GM23248 (cell line): ENCODE measurements at regions not wholly inside any gene's neighbourhood (a gene's known extent, or its start where the extent isn't known, plus 50 kb on each side); places are given as distances from the start of the nearest gene placed in this dataset.

Experiments
- DNase-seq: peaks from one replicate; pipeline ENCODE4 v3.0.0-alpha.2; 2015
- H2AFZ ChIP-seq: fragments of 200-600 bp; sonication (generic); 2 replicates; pipeline ENCODE4 v1.6.1; 2016; ENCODE audit warnings: antibody characterized with exemption
- H3F3A ChIP-seq: fragments of 200-600 bp; sonication (generic); 2 replicates; pipeline ENCODE4 v1.6.1; 2016; ENCODE audit warnings: mild to moderate bottlenecking, antibody characterized with exemption, mixed run types; ENCODE audit not compliant: insufficient read depth
- H3K27ac ChIP-seq: fragments of 200-600 bp; sonication (generic); 2 replicates; pipeline ENCODE4 v1.5.1; 2016; ENCODE audit warnings: mild to moderate bottlenecking
- H3K27me3 ChIP-seq: fragments of 200-600 bp; sonication (generic); replicated peaks from 2 replicates; pipeline ENCODE4 v1.6.1; 2016; ENCODE audit warnings: mild to moderate bottlenecking; ENCODE audit not compliant: insufficient read depth
- H3K36me3 ChIP-seq: fragments of 200-600 bp; sonication (generic); 2 replicates; pipeline ENCODE4 v1.6.1; 2016; ENCODE audit warnings: low read depth, mild to moderate bottlenecking
- H3K4me1 ChIP-seq: fragments of 200-600 bp; sonication (generic); 2 replicates; pipeline ENCODE4 v1.6.1; 2016; ENCODE audit warnings: mild to moderate bottlenecking; ENCODE audit not compliant: insufficient read depth
- H3K4me2 ChIP-seq: fragments of 200-600 bp; sonication (generic); one replicate; pipeline ENCODE4 v1.6.1; 2016; ENCODE audit warnings: mild to moderate bottlenecking; ENCODE audit not compliant: unreplicated experiment
- H3K4me3 ChIP-seq: fragments of 200-600 bp; sonication (generic); 2 replicates; pipeline ENCODE4 v1.5.1; 2016; ENCODE audit warnings: mild to moderate bottlenecking
- H3K79me2 ChIP-seq: fragments of 200-600 bp; sonication (generic); 2 replicates; pipeline ENCODE4 v1.6.1; 2016; ENCODE audit warnings: mild to moderate bottlenecking; ENCODE audit not compliant: insufficient read depth
- H3K9ac ChIP-seq: fragments of 200-600 bp; sonication (generic); 2 replicates; pipeline ENCODE4 v1.6.1; 2016; ENCODE audit warnings: mild to moderate bottlenecking
- H3K9me2 ChIP-seq: fragments of 200-600 bp; sonication (generic); 2 replicates; pipeline ENCODE4 v1.6.1; 2016; ENCODE audit warnings: mixed run types, mild to moderate bottlenecking, moderate library complexity; ENCODE audit not compliant: insufficient read depth
- H3K9me3 ChIP-seq: fragments of 200-600 bp; sonication (generic); one replicate; pipeline ENCODE4 v1.6.1; 2017; ENCODE audit warnings: low read depth
- H4K20me1 ChIP-seq: fragments of 200-600 bp; sonication (generic); 2 replicates; pipeline ENCODE4 v1.6.0; 2016; ENCODE audit not compliant: insufficient read depth
- EZH2 ChIP-seq: fragments of 200-600 bp; sonication (generic); IDR thresholded peaks from 2 replicates; pipeline ENCODE4 v1.6.1; 2018; ENCODE audit warnings: antibody characterized with exemption, mild to moderate bottlenecking; ENCODE audit not compliant: insufficient read depth, poor library complexity, severe bottlenecking
- EZH2phosphoT487 ChIP-seq: fragments of 200-600 bp; sonication (generic); IDR thresholded peaks from 2 replicates; pipeline ENCODE4 v1.6.1; 2018; ENCODE audit warnings: antibody characterized with exemption, moderate library complexity, mild to moderate bottlenecking, low read depth; ENCODE audit not compliant: insufficient read depth
- WGBS, 2 experiments: methylation state at CpG; one replicate each; pipeline ENCODE4 v1.1.6; 2015 to 2017; ENCODE audit warnings: low lambda C conversion rate in 2 of 2, low coverage in 1 of 2; ENCODE audit errors: missing lambda C conversion rate in 2 of 2; 5-methylcytosine and 5-hydroxymethylcytosine counted together
- in situ Hi-C: fragments of 300-500 bp; cut with MboI; formaldehyde crosslinking; loops from 2 replicates; pipeline ENCODE4 v1.15.0; 2020

- TF ChIP-seq EZH2 (no peak), EZH2phosphoT487 (no peak)
- H3K9me3 ChIP-seq, result no peaks in the 10 kb centered on the region
- H2AFZ ChIP-seq, result no peak overlapping the region
- no peaks in the 10 kb centered on the region for H3K4me1 ChIP-seq
- H3K27ac ChIP-seq, result no peak overlapping the region
- DNase-seq, result no peak
- no peaks in the 10 kb centered on the region for H4K20me1 ChIP-seq
- in situ Hi-C loops, result no loop called here
- no peak overlapping the region for H3K4me2 ChIP-seq
- no peaks in the 10 kb centered on the region for H3K36me3 ChIP-seq
- H3K79me2 ChIP-seq, result no peaks in the 10 kb centered on the region
- no peaks in the 10 kb centered on the region for H3F3A ChIP-seq
- 18 to 19% methylated on average over 1 of the region's 1 CpG for WGBS, 2 experiments
- H3K9ac ChIP-seq, result no peak overlapping the region
- H3K4me3 ChIP-seq, result no peak overlapping the region
- no peaks in the 10 kb centered on the region for H3K9me2 ChIP-seq
- H3K27me3 ChIP-seq, result no peaks in the 10 kb centered on the region
Observed at GRCh38 chr12:102602521-102602920, 122.2 kb upstream of the IGF1 start.

DNA sequence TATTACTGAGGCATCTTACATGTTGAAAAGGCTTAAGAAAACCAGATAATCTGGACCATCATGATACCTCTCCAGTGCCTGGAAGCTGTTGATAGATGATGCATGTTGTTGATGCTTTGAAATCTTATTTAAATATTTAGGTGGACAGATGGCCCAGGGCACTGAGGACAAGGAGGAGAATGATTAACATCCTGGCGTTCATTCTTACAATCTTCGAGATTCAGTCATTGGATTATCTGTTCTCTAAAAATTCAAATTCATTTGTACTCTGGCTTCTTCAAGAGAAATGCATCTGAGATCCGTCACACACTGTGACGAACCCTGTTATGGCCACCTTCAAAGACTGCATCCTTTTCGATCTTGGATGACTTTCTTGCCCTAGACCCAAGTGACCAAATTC is 121.3 kb upstream of the IGF1 start:
- Histone ChIP-seq H3K4me3 (no peak overlapping the region), H3K9me2 (no peaks in the 10 kb centered on the region), H4K20me1 (no peaks in the 10 kb centered on the region), H3F3A (no peaks in the 10 kb centered on the region), H2AFZ (no peak overlapping the region), H3K9me3 (no peaks in the 10 kb centered on the region), H3K27me3 (no peaks in the 10 kb centered on the region), H3K27ac (no peak overlapping the region), H3K9ac (no peak overlapping the region), H3K79me2 (no peaks in the 10 kb centered on the region), H3K36me3 (no peaks in the 10 kb centered on the region), H3K4me1 (no peaks in the 10 kb centered on the region), H3K4me2 (no peak overlapping the region)
- DNase-seq, result no peak
- in situ Hi-C loops, result no loop called here
- 81 to 86% methylated on average over 5 of the region's 5 CpGs for WGBS, 2 experiments
- TF ChIP-seq EZH2phosphoT487, result no peak
- TF ChIP-seq EZH2, result no peak

DNA sequence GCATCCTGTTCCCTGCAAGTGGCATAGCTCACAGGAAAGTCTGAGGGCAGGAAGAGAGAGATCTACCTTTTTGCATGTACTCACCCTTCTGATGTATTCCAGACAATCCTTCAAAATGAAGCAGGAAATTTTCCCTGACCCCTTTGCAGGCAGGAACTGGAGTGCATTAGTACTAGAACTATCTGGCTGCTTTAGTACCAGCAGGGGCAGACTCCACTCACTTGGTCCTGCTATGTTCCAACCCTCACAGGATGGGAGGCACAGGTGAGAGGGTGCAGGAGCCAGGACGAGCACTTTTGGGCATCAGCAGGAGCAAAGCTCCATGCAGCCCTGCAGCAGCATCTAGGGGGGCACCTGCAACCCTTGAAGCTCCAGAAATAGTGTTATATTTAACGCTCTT is 116.3 kb upstream of the IGF1 start:
- no peak for DNase-seq
- no peaks in the 10 kb centered on the region for H3K36me3 ChIP-seq
- H2AFZ ChIP-seq, result no peak overlapping the region
- no peaks in the 10 kb centered on the region for H3F3A ChIP-seq
- H3K27me3 ChIP-seq, result no peaks in the 10 kb centered on the region
- H3K27ac ChIP-seq, result no peak overlapping the region
- no peaks in the 10 kb centered on the region for H3K79me2 ChIP-seq
- H3K4me1 ChIP-seq, result no peaks in the 10 kb centered on the region
- H4K20me1 ChIP-seq, result no peaks in the 10 kb centered on the region
- 18 to 38% methylated on average over 2 of the region's 2 CpGs for WGBS, 2 experiments
- H3K9ac ChIP-seq, result no peak overlapping the region
- in situ Hi-C loops, result no loop called here
- no peak for TF ChIP-seq EZH2phosphoT487
- TF ChIP-seq EZH2, result no peak
- no peaks in the 10 kb centered on the region for H3K9me2 ChIP-seq
- no peak overlapping the region for H3K4me3 ChIP-seq
- no peak overlapping the region for H3K4me2 ChIP-seq
- no peaks in the 10 kb centered on the region for H3K9me3 ChIP-seq

GRCh38 chr12:102596031-102596430 is 115.7 kb upstream of the IGF1 start:
- WGBS, 2 experiments, result 29 to 34% methylated on average over 8 of the region's 8 CpGs
- Histone ChIP-seq H3K4me2 (no peak overlapping the region), H3K4me3 (no peak overlapping the region), H3K27ac (no peak overlapping the region), H4K20me1 (no peaks in the 10 kb centered on the region), H3K79me2 (no peaks in the 10 kb centered on the region), H2AFZ (no peak overlapping the region), H3K9me2 (no peaks in the 10 kb centered on the region), H3K9ac (no peak overlapping the region), H3K27me3 (no peaks in the 10 kb centered on the region), H3K4me1 (no peaks in the 10 kb centered on the region), H3K9me3 (no peaks in the 10 kb centered on the region), H3K36me3 (no peaks in the 10 kb centered on the region), H3F3A (no peaks in the 10 kb centered on the region)
- TF ChIP-seq EZH2phosphoT487 (no peak), EZH2 (no peak)
- in situ Hi-C loops, result no loop called here
- no peak for DNase-seq

DNA sequence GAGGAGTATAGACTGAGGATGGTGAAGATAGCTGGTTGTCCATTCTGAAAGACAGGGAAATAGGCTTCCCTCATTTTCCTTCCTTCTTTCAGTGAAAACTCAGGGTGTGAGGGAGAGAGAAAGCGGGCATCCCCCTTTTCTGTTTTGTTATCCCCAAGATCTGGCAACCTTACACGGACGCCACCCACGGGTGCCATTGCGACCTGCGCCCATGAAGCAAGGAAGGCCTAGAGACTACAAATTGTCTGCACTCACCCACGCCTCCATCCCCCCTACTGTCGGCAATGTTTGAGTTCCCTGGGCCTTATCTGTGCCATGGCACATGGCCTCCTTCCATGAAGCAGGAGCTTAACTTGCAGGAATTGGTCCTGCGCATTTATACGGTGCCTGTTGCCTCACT is 115.0 kb upstream of the IGF1 start:
- Histone ChIP-seq H4K20me1 (no peaks in the 10 kb centered on the region), H3K4me1 (no peaks in the 10 kb centered on the region), H3K27ac (no peak overlapping the region), H3K27me3 (no peaks in the 10 kb centered on the region), H3K9me3 (no peaks in the 10 kb centered on the region), H3K36me3 (no peaks in the 10 kb centered on the region), H3K4me3 (no peak overlapping the region), H3K9me2 (no peaks in the 10 kb centered on the region), H3K9ac (no peak overlapping the region), H3K79me2 (no peaks in the 10 kb centered on the region), H3F3A (no peaks in the 10 kb centered on the region), H2AFZ (no peak overlapping the region), H3K4me2 (no peak overlapping the region)
- DNase-seq, result no peak
- WGBS, 2 experiments, result 74 to 87% methylated on average over 10 of the region's 10 CpGs
- in situ Hi-C loops, result no loop called here
- TF ChIP-seq EZH2phosphoT487 (no peak), EZH2 (no peak)
